ENCODE measurements at regions not wholly inside any gene's neighbourhood (a gene's known extent, or its start where the extent isn't known, plus 50 kb on each side); places are given as distances from the start of the nearest gene placed in this dataset.

DNA sequence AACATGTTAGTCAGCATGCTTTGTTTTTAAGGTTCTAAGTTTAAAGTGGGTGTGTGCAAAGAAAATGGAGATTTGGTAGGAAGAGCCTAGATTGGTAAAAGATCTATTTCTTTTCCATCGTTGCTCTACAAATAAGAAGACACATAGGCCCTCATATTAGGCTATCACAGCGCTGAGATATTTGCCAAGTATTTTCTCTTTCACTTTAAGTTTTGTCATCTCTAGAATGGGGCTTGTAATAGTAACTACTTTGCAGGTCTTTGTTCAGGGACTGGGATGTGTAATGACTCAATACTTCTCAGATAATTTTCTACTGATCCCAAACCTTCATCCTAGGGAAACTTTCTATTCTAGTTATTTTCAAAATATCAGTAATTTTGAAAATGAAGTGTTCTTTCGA is 917.7 kb upstream of the SLC10A2 start:
- H3K27ac ChIP-seq (ENCODE audit: insufficient read depth, low read length, poor library complexity, severe bottlenecking), result no peak overlapping the region
- H3K4me3 ChIP-seq (ENCODE audit: insufficient read depth, low read depth, low read length, poor library complexity, severe bottlenecking), result no peak overlapping the region
- H3K27me3 ChIP-seq (replicated peaks; ENCODE audit: control insufficient read depth, insufficient read depth, low read length, poor library complexity, severe bottlenecking), result no peaks in the 10 kb centered on the region
- no peaks in the 10 kb centered on the region for H3K4me1 ChIP-seq (ENCODE audit: control insufficient read depth, insufficient read depth, low read length, poor library complexity, severe bottlenecking)
- no peaks in the 10 kb centered on the region for H3K36me3 ChIP-seq (ENCODE audit: control insufficient read depth, insufficient read depth, low read length)
- H3K9me3 ChIP-seq (ENCODE audit: control insufficient read depth, low read length), result no peaks in the 10 kb centered on the region
- no peak for DNase-seq

DNA sequence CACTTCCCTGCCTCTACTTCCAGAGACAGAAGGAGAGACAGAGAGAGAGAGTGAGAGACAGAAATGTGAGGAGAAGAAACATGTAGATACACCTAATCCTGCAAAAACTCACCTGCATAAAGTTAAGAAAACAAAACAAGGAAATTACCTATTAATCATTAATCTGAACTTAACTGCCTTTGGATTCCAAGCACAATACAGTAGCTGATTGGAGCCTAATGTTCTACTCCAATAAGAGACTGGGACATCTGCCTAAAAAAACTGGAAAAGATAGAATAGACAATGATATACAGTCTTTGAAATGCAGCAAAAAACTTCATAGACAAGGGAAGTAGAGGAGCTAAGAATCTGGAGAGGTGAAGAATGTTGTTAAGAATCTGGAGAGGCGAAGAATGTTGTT is 910.2 kb upstream of the SLC10A2 start:
- H3K36me3 ChIP-seq (ENCODE audit: control insufficient read depth, insufficient read depth, low read length), result no peaks in the 10 kb centered on the region
- H3K27me3 ChIP-seq (replicated peaks; ENCODE audit: control insufficient read depth, insufficient read depth, low read length, poor library complexity, severe bottlenecking), result no peaks in the 10 kb centered on the region
- H3K4me1 ChIP-seq (ENCODE audit: control insufficient read depth, insufficient read depth, low read length, poor library complexity, severe bottlenecking), result no peaks in the 10 kb centered on the region
- no peak overlapping the region for H3K27ac ChIP-seq (ENCODE audit: insufficient read depth, low read length, poor library complexity, severe bottlenecking)
- no peak overlapping the region for H3K4me3 ChIP-seq (ENCODE audit: insufficient read depth, low read depth, low read length, poor library complexity, severe bottlenecking)
- DNase-seq, result no peak
- no peaks in the 10 kb centered on the region for H3K9me3 ChIP-seq (ENCODE audit: control insufficient read depth, low read length)

DNA sequence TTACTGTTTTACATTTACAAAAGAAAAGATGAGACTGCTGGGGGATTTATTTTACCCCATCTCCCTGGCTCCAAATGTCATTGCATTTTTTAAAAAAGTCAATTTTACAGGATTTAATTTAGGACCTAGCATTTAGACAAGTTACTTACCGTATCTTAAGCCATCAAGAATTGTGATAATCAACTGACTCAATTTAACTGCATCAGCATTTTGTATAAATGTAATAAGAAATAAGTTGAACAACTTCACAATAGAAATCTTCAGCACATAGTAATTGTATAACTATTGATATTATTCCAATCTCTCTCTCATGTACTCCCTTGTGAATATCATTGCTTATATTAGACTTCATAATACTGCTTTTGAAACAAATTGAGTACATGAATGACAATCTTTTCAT is 907.5 kb upstream of the SLC10A2 start:
- no peak overlapping the region for H3K4me3 ChIP-seq (ENCODE audit: insufficient read depth, low read depth, low read length, poor library complexity, severe bottlenecking)
- no peak overlapping the region for H3K27ac ChIP-seq (ENCODE audit: insufficient read depth, low read length, poor library complexity, severe bottlenecking)
- no peak for DNase-seq
- no peaks in the 10 kb centered on the region for H3K9me3 ChIP-seq (ENCODE audit: control insufficient read depth, low read length)
- no peaks in the 10 kb centered on the region for H3K36me3 ChIP-seq (ENCODE audit: control insufficient read depth, insufficient read depth, low read length)
- H3K27me3 ChIP-seq (replicated peaks; ENCODE audit: control insufficient read depth, insufficient read depth, low read length, poor library complexity, severe bottlenecking), result no peaks in the 10 kb centered on the region
- no peaks in the 10 kb centered on the region for H3K4me1 ChIP-seq (ENCODE audit: control insufficient read depth, insufficient read depth, low read length, poor library complexity, severe bottlenecking)

DNA sequence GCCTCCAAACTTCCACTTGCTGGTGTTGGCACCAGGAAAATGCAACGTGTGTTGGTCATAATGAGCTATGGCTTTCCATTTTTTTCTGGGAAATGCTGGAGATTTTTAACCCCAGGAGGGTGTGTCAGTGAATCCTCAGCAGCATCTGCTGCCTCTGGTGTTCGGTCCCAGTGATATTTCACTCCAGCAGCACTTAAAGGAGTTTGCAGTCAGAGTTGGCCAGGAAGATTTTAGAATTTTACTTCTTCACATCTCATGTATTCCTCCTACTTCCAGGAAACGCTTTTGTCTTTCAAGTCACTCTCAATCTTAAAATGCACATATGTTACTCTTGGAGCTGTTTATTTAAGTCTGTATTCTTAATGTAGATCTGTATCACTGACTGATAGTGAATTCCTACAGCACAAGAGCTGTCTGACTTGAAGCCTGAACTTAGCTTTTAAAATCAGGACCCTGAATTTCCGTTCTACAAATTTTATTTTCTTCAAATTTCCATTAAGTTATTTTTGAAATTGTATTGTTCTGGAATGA is 903.4 kb upstream of the SLC10A2 start:
- Histone ChIP-seq H3K4me3 (ENCODE audit: insufficient read depth, low read depth, low read length, poor library complexity, severe bottlenecking) (no peak overlapping the region), H3K9me3 (ENCODE audit: control insufficient read depth, low read length) (no peaks in the 10 kb centered on the region), H3K36me3 (ENCODE audit: control insufficient read depth, insufficient read depth, low read length) (no peaks in the 10 kb centered on the region), H3K4me1 (ENCODE audit: control insufficient read depth, insufficient read depth, low read length, poor library complexity, severe bottlenecking) (no peaks in the 10 kb centered on the region), H3K27ac (ENCODE audit: insufficient read depth, low read length, poor library complexity, severe bottlenecking) (no peak overlapping the region), H3K27me3 (replicated peaks; ENCODE audit: control insufficient read depth, insufficient read depth, low read length, poor library complexity, severe bottlenecking) (no peaks in the 10 kb centered on the region)
- DNase-seq, result no peak

DNA sequence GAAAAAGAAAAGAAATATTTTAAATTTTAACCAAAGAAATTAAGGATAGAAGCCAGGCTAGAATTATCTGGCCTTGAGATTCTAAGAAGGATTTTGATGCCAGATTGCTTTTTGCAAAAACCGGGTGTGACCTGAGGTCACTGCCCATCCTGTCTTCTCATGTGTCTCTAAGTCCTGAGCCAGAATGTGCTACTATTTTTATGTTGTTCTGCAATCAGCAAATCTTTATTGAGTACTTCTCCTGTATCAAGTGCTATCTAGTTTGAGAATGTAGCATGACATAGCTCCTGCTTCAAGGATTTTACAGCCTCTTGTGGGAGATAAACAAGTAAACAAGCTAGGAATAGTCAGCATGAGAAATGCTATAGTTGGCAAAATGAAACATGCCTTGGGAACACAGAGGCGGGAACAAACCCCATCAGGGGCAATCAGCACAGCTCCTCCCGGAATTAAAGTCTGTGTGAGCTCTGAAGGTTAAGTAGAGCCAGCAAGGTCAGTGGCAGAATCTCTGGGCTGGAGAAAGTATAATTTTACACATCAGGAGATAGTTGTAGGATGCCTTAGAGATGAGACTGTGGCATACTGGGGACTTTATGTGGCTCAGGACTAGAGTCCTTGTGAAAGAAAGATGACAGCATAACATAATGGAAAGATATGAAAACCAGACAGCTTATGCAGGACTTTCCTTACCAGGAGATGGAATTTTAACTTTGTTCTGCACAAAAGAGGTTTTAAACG is 899.5 kb upstream of the SLC10A2 start:
- no peak for DNase-seq
- no peak overlapping the region for H3K4me3 ChIP-seq (ENCODE audit: insufficient read depth, low read depth, low read length, poor library complexity, severe bottlenecking)
- no peaks in the 10 kb centered on the region for H3K36me3 ChIP-seq (ENCODE audit: control insufficient read depth, insufficient read depth, low read length)
- H3K9me3 ChIP-seq (ENCODE audit: control insufficient read depth, low read length), result no peaks in the 10 kb centered on the region
- no peak overlapping the region for H3K27ac ChIP-seq (ENCODE audit: insufficient read depth, low read length, poor library complexity, severe bottlenecking)
- no peaks in the 10 kb centered on the region for H3K27me3 ChIP-seq (replicated peaks; ENCODE audit: control insufficient read depth, insufficient read depth, low read length, poor library complexity, severe bottlenecking)
- H3K4me1 ChIP-seq (ENCODE audit: control insufficient read depth, insufficient read depth, low read length, poor library complexity, severe bottlenecking), result no peaks in the 10 kb centered on the region

DNA sequence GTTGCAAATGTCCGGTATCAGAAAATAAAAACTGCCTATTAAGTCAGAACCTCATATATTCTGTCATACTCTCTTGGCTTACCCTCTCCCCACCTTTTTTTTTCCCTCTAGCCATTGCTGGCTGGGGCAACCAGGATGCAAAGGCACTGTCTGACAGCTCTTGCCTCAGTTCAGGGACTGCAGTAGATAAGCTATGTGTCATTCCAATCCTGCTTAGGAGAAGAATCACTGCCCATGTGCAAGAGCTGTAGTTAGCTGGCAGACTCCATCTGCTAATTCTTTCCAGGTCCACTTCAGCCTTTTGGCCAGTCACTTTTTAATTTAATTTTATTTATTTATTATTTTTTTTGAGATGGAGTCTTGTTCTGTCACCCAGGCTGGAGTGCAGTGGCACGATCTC is 895.6 kb upstream of the SLC10A2 start:
- Histone ChIP-seq H3K4me3 (ENCODE audit: insufficient read depth, low read depth, low read length, poor library complexity, severe bottlenecking) (no peak overlapping the region), H3K9me3 (ENCODE audit: control insufficient read depth, low read length) (no peaks in the 10 kb centered on the region), H3K27ac (ENCODE audit: insufficient read depth, low read length, poor library complexity, severe bottlenecking) (no peak overlapping the region), H3K27me3 (replicated peaks; ENCODE audit: control insufficient read depth, insufficient read depth, low read length, poor library complexity, severe bottlenecking) (no peaks in the 10 kb centered on the region), H3K4me1 (ENCODE audit: control insufficient read depth, insufficient read depth, low read length, poor library complexity, severe bottlenecking) (no peaks in the 10 kb centered on the region), H3K36me3 (ENCODE audit: control insufficient read depth, insufficient read depth, low read length) (no peaks in the 10 kb centered on the region)
- no peak for DNase-seq

DNA sequence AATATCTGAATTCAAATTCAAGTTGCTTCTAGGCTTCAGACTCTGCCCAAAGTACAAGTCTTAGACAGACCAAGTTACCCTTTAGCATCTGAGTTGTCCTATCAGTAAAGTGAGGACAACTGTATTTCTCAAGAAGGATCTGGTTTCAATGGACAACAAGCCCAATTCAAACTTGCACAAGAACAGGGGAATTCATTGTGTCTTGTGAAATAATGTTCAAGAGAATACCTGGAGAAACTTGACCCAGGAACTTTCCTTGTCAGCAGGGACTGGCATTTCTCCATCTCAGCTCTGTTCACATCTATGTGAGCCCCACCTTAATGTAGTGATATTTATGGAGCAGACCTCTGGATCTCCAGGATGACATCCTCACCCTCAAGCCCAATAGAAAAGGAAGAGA is 894.9 kb upstream of the SLC10A2 start:
- no peaks in the 10 kb centered on the region for H3K36me3 ChIP-seq (ENCODE audit: control insufficient read depth, insufficient read depth, low read length)
- no peaks in the 10 kb centered on the region for H3K9me3 ChIP-seq (ENCODE audit: control insufficient read depth, low read length)
- H3K4me1 ChIP-seq (ENCODE audit: control insufficient read depth, insufficient read depth, low read length, poor library complexity, severe bottlenecking), result no peaks in the 10 kb centered on the region
- no peaks in the 10 kb centered on the region for H3K27me3 ChIP-seq (replicated peaks; ENCODE audit: control insufficient read depth, insufficient read depth, low read length, poor library complexity, severe bottlenecking)
- DNase-seq, result no peak
- no peak overlapping the region for H3K27ac ChIP-seq (ENCODE audit: insufficient read depth, low read length, poor library complexity, severe bottlenecking)
- H3K4me3 ChIP-seq (ENCODE audit: insufficient read depth, low read depth, low read length, poor library complexity, severe bottlenecking), result no peak overlapping the region

DNA sequence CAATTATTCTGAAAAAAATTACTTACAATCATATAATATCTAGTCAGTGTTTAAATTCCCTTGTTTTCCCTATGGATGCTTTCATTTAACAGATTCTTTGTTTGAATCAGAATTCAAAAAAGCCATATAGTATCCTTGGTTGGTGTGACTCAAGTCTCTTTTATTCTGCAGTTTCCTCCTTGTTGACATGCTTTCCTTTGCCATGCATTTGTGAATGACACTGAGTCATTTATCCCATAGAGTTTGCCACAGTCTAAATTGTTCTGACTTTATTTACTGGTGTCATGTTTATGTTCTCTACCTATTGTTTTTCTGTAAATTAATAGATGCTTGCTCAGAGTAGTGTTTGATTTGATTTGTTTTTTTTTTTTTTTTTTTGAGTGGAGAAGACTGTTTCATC is 893.8 kb upstream of the SLC10A2 start:
- no peak for DNase-seq
- Histone ChIP-seq H3K27me3 (replicated peaks; ENCODE audit: control insufficient read depth, insufficient read depth, low read length, poor library complexity, severe bottlenecking) (no peaks in the 10 kb centered on the region), H3K4me1 (ENCODE audit: control insufficient read depth, insufficient read depth, low read length, poor library complexity, severe bottlenecking) (no peaks in the 10 kb centered on the region)

DNA sequence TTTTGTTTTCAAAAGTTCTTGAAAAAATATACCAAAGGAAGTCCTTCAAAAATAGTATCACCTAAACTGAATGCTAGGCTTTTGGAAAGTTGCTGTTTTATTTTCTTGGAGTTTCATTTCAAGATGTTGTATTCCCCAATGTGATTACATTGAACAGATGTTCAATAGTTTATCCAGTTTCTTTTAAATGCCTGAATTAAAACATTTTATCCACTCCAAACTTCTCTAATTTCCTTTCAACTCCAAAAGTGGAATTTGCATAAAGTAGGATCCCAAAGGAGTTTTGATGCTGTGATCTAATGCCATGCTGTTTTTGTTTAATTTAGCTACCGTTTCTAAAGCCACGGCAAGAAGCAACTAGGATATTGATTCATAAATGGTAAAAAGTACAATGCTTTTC is 892.5 kb upstream of the SLC10A2 start:
- Histone ChIP-seq H3K9me3 (ENCODE audit: control insufficient read depth, low read length) (no peaks in the 10 kb centered on the region), H3K27ac (ENCODE audit: insufficient read depth, low read length, poor library complexity, severe bottlenecking) (no peak overlapping the region), H3K4me1 (ENCODE audit: control insufficient read depth, insufficient read depth, low read length, poor library complexity, severe bottlenecking) (no peaks in the 10 kb centered on the region), H3K4me3 (ENCODE audit: insufficient read depth, low read depth, low read length, poor library complexity, severe bottlenecking) (no peak overlapping the region), H3K36me3 (ENCODE audit: control insufficient read depth, insufficient read depth, low read length) (no peaks in the 10 kb centered on the region), H3K27me3 (replicated peaks; ENCODE audit: control insufficient read depth, insufficient read depth, low read length, poor library complexity, severe bottlenecking) (no peaks in the 10 kb centered on the region)
- DNase-seq, result no peak

More for the DNA sequence above, 893.8 kb upstream of the SLC10A2 start:
- no peaks in the 10 kb centered on the region for H3K36me3 ChIP-seq (ENCODE audit: control insufficient read depth, insufficient read depth, low read length)
- H3K27ac ChIP-seq (ENCODE audit: insufficient read depth, low read length, poor library complexity, severe bottlenecking), result no peak overlapping the region
- no peaks in the 10 kb centered on the region for H3K9me3 ChIP-seq (ENCODE audit: control insufficient read depth, low read length)
- H3K4me3 ChIP-seq (ENCODE audit: insufficient read depth, low read depth, low read length, poor library complexity, severe bottlenecking), result no peak overlapping the region

DNA sequence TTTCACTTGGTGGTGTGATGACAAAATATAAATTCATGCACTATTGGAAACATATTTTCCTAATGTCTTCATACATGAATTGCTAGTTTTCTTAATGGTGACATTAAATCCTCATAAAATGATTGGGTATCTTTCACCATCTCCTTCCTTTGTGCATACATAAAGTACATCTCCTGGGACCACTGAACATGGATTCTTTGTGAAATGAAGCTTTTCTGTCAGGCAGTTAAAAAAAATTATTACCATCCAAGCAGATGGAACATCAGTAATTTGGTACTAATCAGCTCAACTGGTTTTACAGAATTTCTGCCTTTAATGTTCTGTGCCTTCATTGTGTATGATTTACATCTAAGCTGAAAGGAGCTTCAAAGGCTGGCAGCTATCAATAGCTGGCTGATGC is 891.7 kb upstream of the SLC10A2 start:
- H3K4me1 ChIP-seq (ENCODE audit: control insufficient read depth, insufficient read depth, low read length, poor library complexity, severe bottlenecking), result no peaks in the 10 kb centered on the region
- H3K9me3 ChIP-seq (ENCODE audit: control insufficient read depth, low read length), result no peaks in the 10 kb centered on the region
- no peaks in the 10 kb centered on the region for H3K27me3 ChIP-seq (replicated peaks; ENCODE audit: control insufficient read depth, insufficient read depth, low read length, poor library complexity, severe bottlenecking)
- no peaks in the 10 kb centered on the region for H3K36me3 ChIP-seq (ENCODE audit: control insufficient read depth, insufficient read depth, low read length)
- no peak overlapping the region for H3K27ac ChIP-seq (ENCODE audit: insufficient read depth, low read length, poor library complexity, severe bottlenecking)
- DNase-seq, result no peak
- H3K4me3 ChIP-seq (ENCODE audit: insufficient read depth, low read depth, low read length, poor library complexity, severe bottlenecking), result no peak overlapping the region
